Loucy (cell line): ENCODE measurements at regions not wholly inside any gene's neighbourhood (a gene's known extent, or its start where the extent isn't known, plus 50 kb on each side); places are given as distances from the start of the nearest gene placed in this dataset.

Experiments used
- EZH2phosphoT487 ChIP-seq: fragments of 200-600 bp; IDR thresholded peaks from 2 replicates; pipeline ENCODE4 v1.6.1; 2018; ENCODE audit warnings: antibody characterized with exemption, mild to moderate bottlenecking, moderate library complexity, borderline replicate concordance
- TF ChIP-seq, protein P1 (sequence below): fragments of 200-600 bp; sonication (generic); conservative IDR thresholded peaks from 2 replicates; pipeline ENCODE4 v1.5.1; 2014; ENCODE audit warnings: mild to moderate bottlenecking, antibody characterized with exemption, low read length

DNA sequence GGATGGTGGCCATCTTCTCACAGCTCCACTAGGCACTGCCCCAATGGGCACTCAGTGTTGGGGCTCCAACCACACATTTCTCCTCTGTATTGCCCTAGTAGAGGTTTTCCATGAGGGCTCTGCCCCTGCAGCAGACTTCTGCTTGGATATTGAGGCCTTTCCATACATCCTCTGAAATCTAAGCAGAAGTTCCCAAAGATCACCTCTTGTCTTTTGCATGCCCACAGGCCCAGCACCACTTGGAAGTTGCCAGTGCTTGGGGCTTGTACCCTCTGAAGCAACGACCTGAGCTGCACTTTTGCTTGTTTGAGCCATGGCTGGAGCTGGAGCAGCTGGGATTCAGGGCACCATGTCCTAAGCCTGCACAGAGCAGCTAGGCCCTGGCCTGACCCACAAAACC, 189.1 kb upstream of the EYS start:
- TF ChIP-seq, protein P1, sequence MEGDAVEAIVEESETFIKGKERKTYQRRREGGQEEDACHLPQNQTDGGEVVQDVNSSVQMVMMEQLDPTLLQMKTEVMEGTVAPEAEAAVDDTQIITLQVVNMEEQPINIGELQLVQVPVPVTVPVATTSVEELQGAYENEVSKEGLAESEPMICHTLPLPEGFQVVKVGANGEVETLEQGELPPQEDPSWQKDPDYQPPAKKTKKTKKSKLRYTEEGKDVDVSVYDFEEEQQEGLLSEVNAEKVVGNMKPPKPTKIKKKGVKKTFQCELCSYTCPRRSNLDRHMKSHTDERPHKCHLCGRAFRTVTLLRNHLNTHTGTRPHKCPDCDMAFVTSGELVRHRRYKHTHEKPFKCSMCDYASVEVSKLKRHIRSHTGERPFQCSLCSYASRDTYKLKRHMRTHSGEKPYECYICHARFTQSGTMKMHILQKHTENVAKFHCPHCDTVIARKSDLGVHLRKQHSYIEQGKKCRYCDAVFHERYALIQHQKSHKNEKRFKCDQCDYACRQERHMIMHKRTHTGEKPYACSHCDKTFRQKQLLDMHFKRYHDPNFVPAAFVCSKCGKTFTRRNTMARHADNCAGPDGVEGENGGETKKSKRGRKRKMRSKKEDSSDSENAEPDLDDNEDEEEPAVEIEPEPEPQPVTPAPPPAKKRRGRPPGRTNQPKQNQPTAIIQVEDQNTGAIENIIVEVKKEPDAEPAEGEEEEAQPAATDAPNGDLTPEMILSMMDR: no peak
- TF ChIP-seq EZH2phosphoT487: no peak
